GM21381 (cell line): ENCODE measurements at regions not wholly inside any gene's neighbourhood (a gene's known extent, or its start where the extent isn't known, plus 50 kb on each side); places are given as distances from the start of the nearest gene placed in this dataset.

ENCODE experiments used
- ATAC-seq: cut with Tn5 transposase; IDR thresholded peaks from one replicate; pipeline ENCODE4 v1.9.1; 2021; ENCODE audit warnings: mild to moderate bottlenecking, moderate library complexity; ENCODE audit not compliant: unreplicated experiment

GRCh38 chr12:130098301-130099005 is 63.8 kb upstream of the FZD10 start:
- no peak for ATAC-seq

- no peak for ATAC-seq
Observed at GRCh38 chr12:130100634-130101362, 61.5 kb upstream of the FZD10 start.

- ATAC-seq: no peak
Observed at GRCh38 chr12:130101370-130101769, 60.9 kb upstream of the FZD10 start.

- no peak for ATAC-seq
Observed at GRCh38 chr12:130102266-130102665, 60.0 kb upstream of the FZD10 start.

- ATAC-seq: no peak
Observed at GRCh38 chr12:130104571-130105106, 57.6 kb upstream of the FZD10 start.

- no peak for ATAC-seq
Observed at GRCh38 chr12:130109062-130109945, 53.0 kb upstream of the FZD10 start.

GRCh38 chr12:130110914-130111313 is 51.4 kb upstream of the FZD10 start:
- no peak for ATAC-seq

- no peak for ATAC-seq
Observed at GRCh38 chr12:130111965-130112496, 50.2 kb upstream of the FZD10 start.
